Suprapubic skin (tissue), 4 donors: ENCODE measurements at regions not wholly inside any gene's neighbourhood (a gene's known extent, or its start where the extent isn't known, plus 50 kb on each side); places are given as distances from the start of the nearest gene placed in this dataset.
"Not testable (repeated sequence)": the region's sequence is repeated elsewhere in the genome, so short reads cannot be mapped to it uniquely, and the experiment has no call there.

Experiments used
- DNase-seq, 2 donors: peaks; one replicate each; pipeline ENCODE4 v3.0.0-alpha.2; 2019; ENCODE audit warnings: low spot score in 2 of 2
- H3K27ac ChIP-seq: fragments of 200-600 bp; sonication (generic); one replicate; pipeline ENCODE4 v1.5.1; 2019
- H3K27me3 ChIP-seq: fragments of 200-600 bp; sonication (generic); one replicate; pipeline ENCODE4 v1.5.1; 2019
- H3K36me3 ChIP-seq: fragments of 200-600 bp; sonication (generic); one replicate; pipeline ENCODE4 v1.5.1; 2019
- H3K4me1 ChIP-seq: fragments of 200-600 bp; sonication (generic); one replicate; pipeline ENCODE4 v1.5.1; 2019
- H3K4me3 ChIP-seq: fragments of 200-600 bp; sonication (generic); one replicate; pipeline ENCODE4 v1.5.1; 2019; ENCODE audit warnings: mild to moderate bottlenecking
- H3K9me3 ChIP-seq: fragments of 200-600 bp; sonication (generic); one replicate; pipeline ENCODE4 v1.5.1; 2019
- EP300 ChIP-seq: sonication (generic); formaldehyde crosslinking; IDR thresholded peaks from one replicate; pipeline ENCODE4 v1.6.1; 2017; ENCODE audit warnings: antibody characterized with exemption
- POLR2A ChIP-seq, 2 donors: fragments of 450-650 bp; IDR thresholded peaks; one replicate each; pipeline ENCODE4 v1.6.1; 2017; ENCODE audit warnings: antibody characterized with exemption in 2 of 2, mild to moderate bottlenecking in 2 of 2, moderate library complexity in 2 of 2
- POLR2AphosphoS5 ChIP-seq, 3 donors: sonication (generic); formaldehyde crosslinking; IDR thresholded peaks; one replicate each; pipeline ENCODE4 v1.6.1; 2017; ENCODE audit warnings: antibody characterized with exemption in 3 of 3
- WGBS: methylation state at CpG from one replicate; pipeline ENCODE4 v1.1.5; 2018; 5-methylcytosine and 5-hydroxymethylcytosine counted together
- TF ChIP-seq, protein P1 (sequence below), 2 donors: fragments of 200-600 bp in 1 of 2; fragments of 450-650 bp in 1 of 2; sonication (generic) in 1 of 2; IDR thresholded peaks; one replicate each; pipeline ENCODE4 v1.5.1; 2016 to 2019; ENCODE audit warnings: antibody characterized with exemption in 2 of 2, mild to moderate bottlenecking in 1 of 2, moderate library complexity in 1 of 2

DNA sequence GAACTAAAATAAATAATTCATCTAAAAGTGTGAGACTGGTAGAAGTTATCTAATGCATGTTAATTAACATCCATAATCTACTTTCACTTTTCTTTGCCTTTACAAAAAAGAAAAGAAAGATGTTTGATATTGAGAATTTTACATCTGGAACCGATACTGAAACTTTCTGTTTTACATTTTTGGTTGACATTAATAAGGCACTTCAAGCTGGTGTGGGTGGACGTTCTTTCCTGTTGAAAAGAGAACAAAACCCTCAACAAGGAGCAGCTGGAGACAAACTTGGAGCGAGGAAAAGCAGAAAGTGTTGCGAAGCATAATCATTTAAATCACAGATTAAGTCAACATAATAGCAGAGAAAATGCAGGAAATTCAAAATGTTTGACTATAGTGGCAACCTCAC lies 575.2 kb upstream of the ADGRB3 start:
- H3K27me3 ChIP-seq: no peaks in the 10 kb centered on the region
- no peaks in the 10 kb centered on the region for H3K4me1 ChIP-seq
- no peak for TF ChIP-seq POLR2A (IDR thresholded peaks at IDR 0.05)
- no peak for TF ChIP-seq EP300
- TF ChIP-seq, protein P1, sequence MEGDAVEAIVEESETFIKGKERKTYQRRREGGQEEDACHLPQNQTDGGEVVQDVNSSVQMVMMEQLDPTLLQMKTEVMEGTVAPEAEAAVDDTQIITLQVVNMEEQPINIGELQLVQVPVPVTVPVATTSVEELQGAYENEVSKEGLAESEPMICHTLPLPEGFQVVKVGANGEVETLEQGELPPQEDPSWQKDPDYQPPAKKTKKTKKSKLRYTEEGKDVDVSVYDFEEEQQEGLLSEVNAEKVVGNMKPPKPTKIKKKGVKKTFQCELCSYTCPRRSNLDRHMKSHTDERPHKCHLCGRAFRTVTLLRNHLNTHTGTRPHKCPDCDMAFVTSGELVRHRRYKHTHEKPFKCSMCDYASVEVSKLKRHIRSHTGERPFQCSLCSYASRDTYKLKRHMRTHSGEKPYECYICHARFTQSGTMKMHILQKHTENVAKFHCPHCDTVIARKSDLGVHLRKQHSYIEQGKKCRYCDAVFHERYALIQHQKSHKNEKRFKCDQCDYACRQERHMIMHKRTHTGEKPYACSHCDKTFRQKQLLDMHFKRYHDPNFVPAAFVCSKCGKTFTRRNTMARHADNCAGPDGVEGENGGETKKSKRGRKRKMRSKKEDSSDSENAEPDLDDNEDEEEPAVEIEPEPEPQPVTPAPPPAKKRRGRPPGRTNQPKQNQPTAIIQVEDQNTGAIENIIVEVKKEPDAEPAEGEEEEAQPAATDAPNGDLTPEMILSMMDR (IDR thresholded peaks at IDR 0.05): no peak
- no peak for TF ChIP-seq POLR2AphosphoS5 (IDR thresholded peaks at IDR 0.05)
- no peak overlapping the region for H3K27ac ChIP-seq
- H3K4me3 ChIP-seq: no peak overlapping the region
- 47% methylated on average over 4 of the region's 4 CpGs for WGBS
- H3K9me3 ChIP-seq: no peaks in the 10 kb centered on the region
- DNase-seq: no peak
- no peaks in the 10 kb centered on the region for H3K36me3 ChIP-seq

DNA sequence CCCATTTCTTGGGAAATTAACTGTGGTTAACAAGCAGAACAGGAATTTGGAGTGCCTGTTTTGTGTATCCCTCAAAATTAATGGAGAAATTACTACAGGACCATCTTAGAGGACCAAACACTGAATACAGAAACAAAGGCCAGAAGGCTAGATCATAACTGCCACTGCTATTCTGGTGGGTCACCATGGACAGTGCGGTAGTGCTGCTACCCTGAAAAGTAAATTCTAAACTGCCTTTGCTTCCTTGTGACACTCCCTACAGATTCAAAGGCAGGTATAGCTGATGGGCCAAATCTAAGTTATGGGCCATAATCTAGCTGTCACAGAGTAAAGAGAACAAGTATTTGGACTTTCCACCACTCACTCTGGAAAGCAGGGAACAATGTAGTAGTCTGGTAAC lies 575.8 kb upstream of the ADGRB3 start:
- H3K4me3 ChIP-seq: no peak overlapping the region
- H3K27ac ChIP-seq: no peak overlapping the region
- H3K27me3 ChIP-seq: no peaks in the 10 kb centered on the region
- no peaks in the 10 kb centered on the region for H3K4me1 ChIP-seq
- DNase-seq: no peak
- TF ChIP-seq POLR2A (IDR thresholded peaks at IDR 0.05): no peak
- TF ChIP-seq EP300: no peak
- TF ChIP-seq, protein P1 (IDR thresholded peaks at IDR 0.05): no peak
- no peak for TF ChIP-seq POLR2AphosphoS5 (IDR thresholded peaks at IDR 0.05)
- H3K9me3 ChIP-seq: no peaks in the 10 kb centered on the region
- 95% methylated on average over 1 of the region's 1 CpG for WGBS
- no peaks in the 10 kb centered on the region for H3K36me3 ChIP-seq

DNA sequence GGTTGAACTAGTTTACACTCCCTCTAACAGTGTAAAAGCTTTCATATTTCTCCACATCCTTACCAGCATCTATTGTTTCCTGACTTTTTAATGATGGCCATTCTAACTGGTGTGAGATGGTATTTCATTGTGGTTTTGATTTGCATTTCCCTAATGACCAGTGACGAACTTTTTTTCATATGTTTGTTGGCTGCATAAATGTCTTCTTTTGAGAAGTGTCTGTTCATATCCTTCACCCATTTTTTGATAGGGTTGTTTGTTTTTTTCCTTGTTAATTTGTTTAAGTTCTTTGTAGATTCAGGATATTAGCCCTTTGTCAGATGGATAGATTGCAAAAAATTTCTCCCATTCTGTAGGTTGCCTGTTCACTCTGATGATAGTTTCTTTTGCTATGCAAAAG lies 578.5 kb upstream of the ADGRB3 start:
- H3K36me3 ChIP-seq, H3K27me3 ChIP-seq, H3K4me1 ChIP-seq, H3K4me3 ChIP-seq, H3K27ac ChIP-seq, H3K9me3 ChIP-seq, DNase-seq: not testable (repeated sequence)
- WGBS: 83% methylated on average over 1 of the region's 1 CpG

DNA sequence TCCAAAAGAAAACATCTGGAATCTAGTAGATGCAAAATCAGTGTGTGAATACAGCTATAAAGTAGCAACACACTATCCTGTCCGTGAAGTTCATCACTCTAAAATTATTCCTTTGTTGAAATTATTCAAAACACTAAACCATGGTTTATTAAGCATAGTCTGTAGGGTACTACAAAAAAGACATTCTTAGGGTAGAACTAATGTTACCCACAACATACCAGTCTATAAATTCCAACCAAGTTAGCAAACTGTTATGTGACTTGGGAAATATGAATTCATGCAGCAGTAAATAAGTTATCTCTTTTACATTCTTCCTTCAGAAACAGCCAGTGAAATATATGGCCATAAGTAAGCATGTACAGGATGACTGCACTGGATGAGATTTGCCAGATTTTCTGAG lies 580.3 kb upstream of the ADGRB3 start:
- TF ChIP-seq POLR2AphosphoS5 (IDR thresholded peaks at IDR 0.05) (no peak), EP300 (no peak), POLR2A (IDR thresholded peaks at IDR 0.05) (no peak)
- TF ChIP-seq, protein P1 (IDR thresholded peaks at IDR 0.05): no peak
- H3K36me3 ChIP-seq: no peaks in the 10 kb centered on the region
- 17% methylated on average over 1 of the region's 1 CpG for WGBS
- no peaks in the 10 kb centered on the region for H3K9me3 ChIP-seq
- DNase-seq: no peak
- no peaks in the 10 kb centered on the region for H3K4me1 ChIP-seq
- no peak overlapping the region for H3K27ac ChIP-seq
- H3K4me3 ChIP-seq: no peak overlapping the region
- H3K27me3 ChIP-seq: no peaks in the 10 kb centered on the region

DNA sequence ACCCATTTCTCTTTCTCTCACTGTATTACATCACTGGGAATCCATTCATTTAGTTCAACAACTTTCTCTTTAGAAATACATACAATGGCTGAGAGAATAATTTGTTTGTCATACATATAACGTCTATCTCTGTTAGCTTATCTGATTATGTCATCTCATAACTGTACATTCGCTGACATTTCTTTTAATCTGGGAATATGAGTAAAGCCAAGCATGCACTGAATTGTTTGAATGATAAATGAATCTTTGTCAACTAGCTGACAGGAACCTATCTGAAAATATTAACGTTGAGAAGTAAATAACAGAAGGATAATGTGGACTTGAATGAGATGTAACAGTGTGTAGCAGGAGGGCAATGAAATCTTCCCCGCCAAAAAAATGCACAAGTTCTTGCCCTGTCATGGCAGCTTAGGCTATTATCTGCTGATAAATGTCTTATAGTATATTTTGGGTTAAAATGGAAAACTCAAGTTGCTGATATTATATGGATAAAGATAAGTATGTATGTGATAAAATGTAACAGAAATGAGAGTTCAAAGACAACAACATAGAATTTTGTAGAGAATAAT lies 581.2 kb upstream of the ADGRB3 start:
- WGBS: 48% methylated on average over 4 of the region's 4 CpGs
- TF ChIP-seq POLR2A (IDR thresholded peaks at IDR 0.05) (no peak), POLR2AphosphoS5 (IDR thresholded peaks at IDR 0.05) (no peak), EP300 (no peak)
- TF ChIP-seq, protein P1 (IDR thresholded peaks at IDR 0.05): no peak
- no peaks in the 10 kb centered on the region for H3K4me1 ChIP-seq
- H3K4me3 ChIP-seq: no peak overlapping the region
- DNase-seq: no peak
- no peaks in the 10 kb centered on the region for H3K36me3 ChIP-seq
- H3K27ac ChIP-seq: no peak overlapping the region
- no peaks in the 10 kb centered on the region for H3K27me3 ChIP-seq
- no peaks in the 10 kb centered on the region for H3K9me3 ChIP-seq

DNA sequence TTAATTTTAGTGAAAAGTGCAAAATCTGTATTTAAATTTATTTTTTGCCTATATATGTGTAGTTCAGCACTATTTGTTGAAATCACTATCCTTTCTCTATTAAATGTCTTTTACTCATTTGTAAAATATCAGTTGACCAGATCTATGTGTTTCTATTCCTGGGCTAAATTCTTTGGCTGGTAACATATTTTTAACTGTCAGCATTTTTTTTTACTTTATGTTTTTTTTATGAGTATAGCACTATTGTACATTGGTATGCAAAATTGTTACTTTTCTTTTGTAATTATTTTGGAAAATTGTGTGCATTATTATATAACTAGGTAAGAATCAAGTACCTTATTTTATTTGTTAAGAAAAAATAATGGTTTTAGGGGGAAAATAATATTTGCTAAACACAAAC lies 582.8 kb upstream of the ADGRB3 start:
- TF ChIP-seq POLR2A (IDR thresholded peaks at IDR 0.05) (no peak), POLR2AphosphoS5 (IDR thresholded peaks at IDR 0.05) (no peak), EP300 (no peak)
- TF ChIP-seq, protein P1 (IDR thresholded peaks at IDR 0.05): no peak
- no peaks in the 10 kb centered on the region for H3K36me3 ChIP-seq

More for the DNA sequence above, 582.8 kb upstream of the ADGRB3 start:
- H3K27ac ChIP-seq: no peak overlapping the region
- H3K4me3 ChIP-seq: no peak overlapping the region
- no peaks in the 10 kb centered on the region for H3K4me1 ChIP-seq
- DNase-seq: no peak
- H3K9me3 ChIP-seq: no peaks in the 10 kb centered on the region
- no peaks in the 10 kb centered on the region for H3K27me3 ChIP-seq
